Activated T-cell treated with anti-CD3 and anti-CD28 coated beads, Interleukin-2, amount 50 U/mL, for 1 hour (primary cell): ENCODE measurements at regions not wholly inside any gene's neighbourhood (a gene's known extent, or its start where the extent isn't known, plus 50 kb on each side); places are given as distances from the start of the nearest gene placed in this dataset.
"Not testable (repeated sequence)": the region's sequence is repeated elsewhere in the genome, so short reads cannot be mapped to it uniquely, and the experiment has no call there.

ENCODE experiments used
- DNase-seq: peaks from one replicate; pipeline ENCODE4 v3.0.0-alpha.2; 2020

DNA sequence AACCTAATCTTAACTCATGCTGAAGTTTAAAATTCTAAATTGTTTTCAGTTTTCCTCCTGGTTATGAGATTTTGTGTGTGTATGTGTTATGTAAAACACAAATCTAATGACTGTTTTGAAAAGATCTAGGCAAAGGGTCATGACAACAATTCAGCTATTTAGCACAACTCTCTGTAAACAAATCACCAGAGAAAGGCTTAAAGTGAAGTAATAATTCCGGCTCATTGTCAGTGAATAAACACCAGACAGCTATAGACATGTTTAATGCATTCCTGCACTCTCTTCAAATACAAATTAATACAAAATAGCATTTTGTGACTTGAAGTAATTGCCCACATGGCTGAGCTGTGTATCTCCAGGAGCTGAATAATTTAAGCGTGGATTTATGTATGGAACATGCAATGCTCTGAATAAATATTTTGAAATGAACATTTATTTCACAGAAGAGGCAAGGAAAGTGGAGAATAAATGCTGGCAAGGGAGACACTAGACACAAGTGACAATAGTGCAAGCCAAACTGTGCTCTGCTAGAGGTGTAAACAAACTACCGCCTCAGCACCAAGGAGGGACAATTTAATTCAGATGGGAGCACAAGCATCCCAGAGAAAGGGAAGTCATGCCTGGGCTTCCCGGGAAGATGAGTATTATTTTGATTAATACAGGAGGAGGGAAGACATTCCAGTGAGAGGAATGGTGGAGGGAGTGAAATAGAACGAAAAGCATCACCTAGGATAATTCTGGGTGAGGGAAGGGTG lies 133.6 kb upstream of the XPO1 start:
- DNase-seq: no peak

GRCh38 chr2:61670591-61671501 lies 132.7 kb upstream of the XPO1 start:
- DNase-seq: no peak

GRCh38 chr2:61664190-61664589 lies 126.0 kb upstream of the XPO1 start:
- DNase-seq: no peak

GRCh38 chr2:61662990-61663389 lies 124.8 kb upstream of the XPO1 start:
- DNase-seq: no peak

- no peak for DNase-seq
Measured at GRCh38 chr2:61660511-61661388, 122.6 kb upstream of the XPO1 start.

- no peak for DNase-seq
Measured at GRCh38 chr2:61658841-61659780, 121.0 kb upstream of the XPO1 start.

DNA sequence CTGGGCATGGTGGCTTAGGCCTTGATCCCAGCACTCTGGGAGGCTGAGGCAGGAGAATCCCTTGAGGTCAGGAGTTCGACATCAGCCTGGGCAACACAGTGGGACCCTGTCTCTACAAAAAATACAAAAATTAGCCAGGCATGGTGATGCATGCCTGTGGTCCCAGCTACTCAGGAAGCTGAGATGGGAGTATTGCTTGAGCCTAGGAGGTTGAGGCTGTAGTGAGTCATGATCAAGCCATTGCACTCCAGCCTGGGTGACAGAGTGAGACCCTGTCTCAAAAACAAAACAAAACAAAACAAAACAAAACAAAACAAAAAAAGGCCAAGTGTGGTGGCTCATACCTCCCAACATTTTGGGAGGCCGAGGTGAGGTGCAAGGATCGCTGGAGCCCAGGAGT lies 111.8 kb upstream of the XPO1 start:
- not testable (repeated sequence) for DNase-seq

DNA sequence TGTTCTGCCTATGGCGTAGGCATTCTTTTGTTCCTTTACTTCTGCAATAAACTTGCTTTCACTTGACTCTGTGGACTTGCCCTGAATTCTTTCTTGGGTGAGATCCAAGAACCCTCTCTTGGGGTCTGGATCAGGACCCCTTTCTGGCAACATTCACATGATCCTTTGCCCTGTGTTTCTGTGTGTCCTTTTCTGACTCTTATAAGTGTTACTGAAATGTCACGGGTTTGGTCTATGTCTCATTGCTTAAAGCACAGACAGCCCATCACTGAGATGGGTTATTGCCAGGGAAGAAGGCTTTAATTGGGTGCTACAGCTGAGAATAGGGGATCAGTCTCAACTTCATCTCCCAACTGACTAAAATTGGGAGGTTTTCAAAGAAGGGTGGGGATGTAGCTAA lies 110.9 kb upstream of the XPO1 start:
- no peak for DNase-seq

GRCh38 chr2:61647044-61647443 lies 108.9 kb upstream of the XPO1 start:
- no peak for DNase-seq

GRCh38 chr2:61645911-61646310 lies 107.8 kb upstream of the XPO1 start:
- no peak for DNase-seq

DNA sequence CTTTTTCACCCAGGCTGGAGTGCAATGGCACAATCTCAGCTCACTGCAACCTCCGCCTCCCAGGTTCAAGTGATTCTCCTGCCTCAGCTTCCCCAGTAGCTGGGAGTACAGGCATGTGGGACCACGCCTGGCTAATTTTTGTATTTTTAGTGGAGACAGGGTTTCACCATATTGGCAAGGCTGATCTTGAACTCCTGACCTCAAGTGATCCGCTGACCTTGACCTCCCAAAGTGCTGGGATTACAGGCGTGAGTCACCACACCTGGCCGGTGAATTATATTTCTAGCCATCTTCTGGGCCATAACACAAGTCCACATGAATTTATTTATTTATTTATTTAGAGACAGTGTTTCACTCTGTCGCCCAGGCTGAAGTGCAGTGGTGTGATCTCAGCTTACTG lies 105.0 kb upstream of the XPO1 start:
- DNase-seq: not testable (repeated sequence)

- DNase-seq: no peak
Measured at GRCh38 chr2:61640406-61640805, 102.2 kb upstream of the XPO1 start.

- no peak for DNase-seq
Measured at GRCh38 chr2:61639721-61640120, 101.6 kb upstream of the XPO1 start.

GRCh38 chr2:61636686-61637085 lies 98.5 kb upstream of the XPO1 start:
- no peak for DNase-seq

GRCh38 chr2:61634512-61634911 lies 96.4 kb upstream of the XPO1 start:
- DNase-seq: no peak

DNA sequence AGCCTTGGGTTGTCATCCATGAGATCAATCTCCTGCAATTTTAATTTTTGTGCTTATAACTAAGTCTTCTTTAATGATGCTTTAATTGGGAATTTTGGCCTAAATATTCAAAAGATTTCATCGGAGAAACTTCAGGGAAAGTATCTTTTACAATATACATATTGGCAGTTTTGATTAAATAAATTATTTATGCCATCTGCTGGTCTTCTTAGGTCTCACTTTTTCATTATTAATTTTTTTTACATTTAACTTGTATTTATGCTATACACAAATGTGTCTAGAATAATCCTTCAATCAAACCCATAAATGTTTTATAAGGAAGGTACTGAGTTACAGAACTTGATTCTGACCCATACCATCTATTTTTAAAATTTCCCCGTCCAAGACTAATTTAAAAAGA lies 95.1 kb upstream of the XPO1 start:
- DNase-seq: no peak

GRCh38 chr2:61632276-61633169 lies 94.4 kb upstream of the XPO1 start:
- no peak for DNase-seq

GRCh38 chr2:61631321-61631720 lies 93.2 kb upstream of the XPO1 start:
- DNase-seq: no peak

DNA sequence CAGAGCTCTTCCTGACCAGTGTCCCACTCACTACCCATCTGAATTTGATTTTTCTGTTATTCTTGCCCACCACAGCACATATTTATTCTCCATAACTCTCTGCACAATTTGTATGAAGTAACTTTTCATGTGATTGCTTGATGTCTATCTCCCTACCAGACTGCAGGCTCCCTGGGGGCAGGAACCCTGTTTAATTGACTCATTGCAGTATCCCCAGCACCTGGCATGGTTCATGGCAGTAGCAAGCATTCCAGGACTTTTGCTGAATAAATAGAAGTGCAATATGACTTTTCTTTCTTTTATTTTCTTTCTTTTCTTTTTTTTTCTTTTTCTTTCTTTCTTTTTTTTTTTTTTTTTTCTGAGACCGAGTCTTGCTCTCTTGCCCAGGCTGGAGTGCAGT lies 88.7 kb upstream of the XPO1 start:
- no peak for DNase-seq

DNA sequence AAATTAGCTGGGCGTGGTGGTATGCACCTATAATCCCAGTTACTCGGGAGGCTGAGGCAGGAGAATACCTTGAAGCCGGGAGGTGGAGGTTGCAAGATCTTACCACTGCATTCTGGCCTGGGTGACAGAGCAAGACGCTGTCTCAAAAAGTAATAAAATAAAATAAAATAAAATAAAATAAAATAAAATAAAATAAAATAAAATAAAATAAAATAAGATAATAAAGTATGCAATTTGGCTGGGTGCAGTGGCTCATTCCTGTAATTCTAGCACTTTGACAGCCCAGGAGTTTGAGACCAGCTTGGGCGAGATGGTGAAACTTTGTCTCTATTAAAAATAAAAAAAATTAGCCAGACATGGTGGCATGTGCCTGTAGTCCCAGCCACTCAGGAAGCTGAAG lies 85.6 kb upstream of the XPO1 start:
- no peak for DNase-seq
